OCI-LY3 (cell line): ENCODE measurements at regions not wholly inside any gene's neighbourhood (a gene's known extent, or its start where the extent isn't known, plus 50 kb on each side); places are given as distances from the start of the nearest gene placed in this dataset.

Source experiments
- EZH2phosphoT487 ChIP-seq: fragments of 200-600 bp; shearing (Covaris generic); IDR thresholded peaks from 2 replicates; pipeline ENCODE4 v1.6.1; 2018; ENCODE audit warnings: antibody characterized with exemption, mixed run types, low read depth
- TF ChIP-seq, protein P1 (sequence below): fragments of 200-600, 300-600 bp; sonication (generic); IDR thresholded peaks from 2 replicates; pipeline ENCODE4 v1.5.1; 2014; ENCODE audit warnings: antibody characterized with exemption, low read length, low read depth

DNA sequence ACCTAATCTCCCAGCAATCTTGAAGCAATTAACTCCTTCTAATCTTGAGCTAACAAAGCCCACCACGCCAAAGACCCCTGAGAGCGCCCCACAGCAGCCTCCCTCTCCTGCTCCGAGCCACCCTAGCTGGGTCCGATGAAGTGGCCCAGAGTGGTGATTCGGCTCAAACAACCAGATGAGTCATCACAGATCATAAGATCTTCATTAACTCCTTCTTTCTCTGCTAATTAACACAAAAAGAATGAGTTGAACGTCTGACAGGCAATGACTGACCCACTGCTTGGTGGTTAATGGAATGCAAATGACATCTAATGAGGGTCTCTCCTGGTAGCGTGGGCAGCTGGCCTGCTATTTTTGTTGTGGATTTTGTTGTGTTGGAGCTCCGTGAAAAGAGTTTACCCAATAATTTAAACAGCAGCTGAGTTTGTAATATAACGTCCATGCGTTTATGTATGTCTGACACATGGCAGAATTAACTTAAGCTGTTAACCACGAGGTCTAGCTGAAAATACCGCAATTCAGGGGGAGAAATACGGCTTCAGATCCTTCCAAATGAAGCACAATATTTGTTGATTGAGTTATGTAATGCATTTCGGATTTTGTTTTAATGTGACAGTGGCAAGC lies 161.4 kb downstream of the RAB11FIP2 start:
- TF ChIP-seq, protein P1, sequence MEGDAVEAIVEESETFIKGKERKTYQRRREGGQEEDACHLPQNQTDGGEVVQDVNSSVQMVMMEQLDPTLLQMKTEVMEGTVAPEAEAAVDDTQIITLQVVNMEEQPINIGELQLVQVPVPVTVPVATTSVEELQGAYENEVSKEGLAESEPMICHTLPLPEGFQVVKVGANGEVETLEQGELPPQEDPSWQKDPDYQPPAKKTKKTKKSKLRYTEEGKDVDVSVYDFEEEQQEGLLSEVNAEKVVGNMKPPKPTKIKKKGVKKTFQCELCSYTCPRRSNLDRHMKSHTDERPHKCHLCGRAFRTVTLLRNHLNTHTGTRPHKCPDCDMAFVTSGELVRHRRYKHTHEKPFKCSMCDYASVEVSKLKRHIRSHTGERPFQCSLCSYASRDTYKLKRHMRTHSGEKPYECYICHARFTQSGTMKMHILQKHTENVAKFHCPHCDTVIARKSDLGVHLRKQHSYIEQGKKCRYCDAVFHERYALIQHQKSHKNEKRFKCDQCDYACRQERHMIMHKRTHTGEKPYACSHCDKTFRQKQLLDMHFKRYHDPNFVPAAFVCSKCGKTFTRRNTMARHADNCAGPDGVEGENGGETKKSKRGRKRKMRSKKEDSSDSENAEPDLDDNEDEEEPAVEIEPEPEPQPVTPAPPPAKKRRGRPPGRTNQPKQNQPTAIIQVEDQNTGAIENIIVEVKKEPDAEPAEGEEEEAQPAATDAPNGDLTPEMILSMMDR = no peak
- no peak for TF ChIP-seq EZH2phosphoT487
